ENCODE measurements at regions not wholly inside any gene's neighbourhood (a gene's known extent, or its start where the extent isn't known, plus 50 kb on each side); places are given as distances from the start of the nearest gene placed in this dataset.

GRCh38 chr3:157888040-157888439 is 218.2 kb downstream of the SHOX2 start:
- POLR2A ChIA-PET = no interaction called here
- Histone ChIP-seq H3K4me1 (no peaks in the 10 kb centered on the region), H3K4me3 (no peak overlapping the region), H3K4me2 (no peak overlapping the region), H3K27ac (no peak overlapping the region), H3K9me3 (no peaks in the 10 kb centered on the region)
- WGBS (ENCODE audit: missing lambda C conversion rate) = 4% methylated on average over 1 of the region's 1 CpG
- TF ChIP-seq HOXB5 (CRISPR knock-in tag; IDR thresholded peaks at IDR 0.05) = no peak
- TF ChIP-seq EHMT2 (IDR thresholded peaks at IDR 0.05; ENCODE audit: low read depth) = no peak
- no peak for TF ChIP-seq HMGXB4 (CRISPR knock-in tag; IDR thresholded peaks at IDR 0.05; ENCODE audit: borderline replicate concordance)
- CTCF ChIA-PET = no interaction called here
- no peak for DNase-seq (ENCODE audit: low read depth in 1 of 2, low spot score in 1 of 2)
- ATAC-seq = no peak
- no peak for FAIRE-seq

- 3% methylated on average over 2 of the region's 2 CpGs for WGBS (ENCODE audit: missing lambda C conversion rate)
- H3K27ac ChIP-seq = no peak overlapping the region
- no peaks in the 10 kb centered on the region for H3K4me1 ChIP-seq
- H3K9me3 ChIP-seq = no peaks in the 10 kb centered on the region
- DNase-seq (ENCODE audit: low read depth in 1 of 2, low spot score in 1 of 2) = no peak
- no peak for TF ChIP-seq PBX3 (IDR thresholded peaks at IDR 0.05)
- TF ChIP-seq HES2 (IDR thresholded peaks at IDR 0.05) = no peak
- TF ChIP-seq ZNF302 (CRISPR knock-in tag; IDR thresholded peaks at IDR 0.05) = no peak
- TF ChIP-seq MYC (IDR thresholded peaks at IDR 0.05; ENCODE audit: borderline replicate concordance, low read length) = no peak
- no peak for TF ChIP-seq MAFK (IDR thresholded peaks at IDR 0.05; ENCODE audit: partially characterized antibody)
- TF ChIP-seq CHD4 (IDR thresholded peaks at IDR 0.05; ENCODE audit: borderline replicate concordance) = no peak
- TF ChIP-seq CTCF (IDR thresholded peaks at IDR 0.05) = no peak
- TF ChIP-seq HOXA7 (CRISPR knock-in tag; IDR thresholded peaks at IDR 0.05) = no peak
- no peak for TF ChIP-seq EP300 (IDR thresholded peaks at IDR 0.05)
- no peak for TF ChIP-seq POLR2AphosphoS2 (conservative IDR thresholded peaks at IDR 0.05; ENCODE audit: low read length)
- no peak for TF ChIP-seq NFE2L2 (conservative IDR thresholded peaks at IDR 0.05; ENCODE audit: low read length)
- CTCF ChIA-PET = interaction anchor here (1.2 kb wide), 1 partner anchor 558 kb away, joined by 3 read pairs; no protein-coding TSS in a partner anchor
- no peak for ATAC-seq
- POLR2A ChIA-PET = no interaction called here
- H3K4me2 ChIP-seq = no peak overlapping the region
- no peak overlapping the region for H3K4me3 ChIP-seq
- FAIRE-seq = no peak
Measured at GRCh38 chr3:157876556-157876955, 229.7 kb downstream of the SHOX2 start.

GRCh38 chr3:157872902-157873301 is 233.3 kb downstream of the SHOX2 start:
- Histone ChIP-seq H3K4me3 (no peak overlapping the region), H3K27ac (no peak overlapping the region), H3K9me3 (no peaks in the 10 kb centered on the region), H3K4me1 (no peaks in the 10 kb centered on the region), H3K4me2 (no peak overlapping the region)
- ChIA-PET CTCF (interaction anchor here (1.5 kb wide), 1 partner anchor 13 kb away, joined by 5 read pairs; no protein-coding TSS in a partner anchor), POLR2A (no interaction called here)
- FAIRE-seq (no peak), ATAC-seq (no peak), DNase-seq (ENCODE audit: low read depth in 1 of 2, low spot score in 1 of 2) (no peak)
- 0% methylated on average over 1 of the region's 1 CpG for WGBS (ENCODE audit: missing lambda C conversion rate)
- TF ChIP-seq RCOR1 (IDR thresholded peaks at IDR 0.05; ENCODE audit: low read depth, low read length) (no peak), RFX5 (IDR thresholded peaks at IDR 0.05) (no peak), NPAS2 (CRISPR knock-in tag; IDR thresholded peaks at IDR 0.05; ENCODE audit: borderline replicate concordance) (no peak), MAFK (IDR thresholded peaks at IDR 0.05; ENCODE audit: partially characterized antibody) (no peak), POLR2A (IDR thresholded peaks at IDR 0.05; ENCODE audit: low read length) (no peak), HMGXB4 (CRISPR knock-in tag; IDR thresholded peaks at IDR 0.05; ENCODE audit: borderline replicate concordance) (no peak), USF2 (IDR thresholded peaks at IDR 0.05) (no peak), HDAC2 (IDR thresholded peaks at IDR 0.05) (no peak), ZFP36 (IDR thresholded peaks at IDR 0.05; ENCODE audit: borderline replicate concordance, partially characterized antibody) (no peak), KDM5A (IDR thresholded peaks at IDR 0.05) (no peak), HOXB5 (CRISPR knock-in tag; IDR thresholded peaks at IDR 0.05) (no peak)
